Retinal pigment epithelial cell (primary cell): ENCODE measurements at regions not wholly inside any gene's neighbourhood (a gene's known extent, or its start where the extent isn't known, plus 50 kb on each side); places are given as distances from the start of the nearest gene placed in this dataset.

ENCODE experiments used
- DNase-seq: peaks from one replicate; pipeline ENCODE4 v3.0.0-alpha.2; 2010; ENCODE audit warnings: low read depth
- H3K4me3 ChIP-seq: 2 replicates; pipeline ENCODE4 v1.5.1; 2011; ENCODE audit warnings: mild to moderate bottlenecking, low read length, control low read depth, moderate library complexity
- TF ChIP-seq, protein P1 (sequence below): conservative IDR thresholded peaks from 2 replicates; pipeline ENCODE4 v1.5.1; 2011; ENCODE audit warnings: low read depth, low read length, control low read depth, inconsistent platforms

DNA sequence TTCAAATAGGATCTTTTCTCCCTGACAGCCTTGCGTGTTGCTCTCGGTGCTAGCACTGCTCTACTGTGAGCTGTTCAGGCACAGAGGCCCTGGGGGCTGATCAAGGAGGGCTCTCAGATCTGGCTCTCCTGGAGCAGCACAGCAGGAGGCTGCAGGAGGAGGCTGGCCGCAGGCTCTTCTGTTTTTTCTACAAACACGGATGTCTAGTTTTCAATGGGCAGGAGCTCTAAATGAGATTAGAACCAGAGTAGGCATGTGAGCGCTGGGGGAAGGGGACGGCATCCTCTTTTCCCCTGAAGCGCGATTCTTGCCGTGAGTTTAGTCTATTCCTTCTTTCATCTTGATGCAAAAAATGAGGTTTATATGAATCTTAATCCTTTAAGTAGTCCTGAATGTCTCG, 61.7 kb upstream of the IRX4 start:
- TF ChIP-seq, protein P1, sequence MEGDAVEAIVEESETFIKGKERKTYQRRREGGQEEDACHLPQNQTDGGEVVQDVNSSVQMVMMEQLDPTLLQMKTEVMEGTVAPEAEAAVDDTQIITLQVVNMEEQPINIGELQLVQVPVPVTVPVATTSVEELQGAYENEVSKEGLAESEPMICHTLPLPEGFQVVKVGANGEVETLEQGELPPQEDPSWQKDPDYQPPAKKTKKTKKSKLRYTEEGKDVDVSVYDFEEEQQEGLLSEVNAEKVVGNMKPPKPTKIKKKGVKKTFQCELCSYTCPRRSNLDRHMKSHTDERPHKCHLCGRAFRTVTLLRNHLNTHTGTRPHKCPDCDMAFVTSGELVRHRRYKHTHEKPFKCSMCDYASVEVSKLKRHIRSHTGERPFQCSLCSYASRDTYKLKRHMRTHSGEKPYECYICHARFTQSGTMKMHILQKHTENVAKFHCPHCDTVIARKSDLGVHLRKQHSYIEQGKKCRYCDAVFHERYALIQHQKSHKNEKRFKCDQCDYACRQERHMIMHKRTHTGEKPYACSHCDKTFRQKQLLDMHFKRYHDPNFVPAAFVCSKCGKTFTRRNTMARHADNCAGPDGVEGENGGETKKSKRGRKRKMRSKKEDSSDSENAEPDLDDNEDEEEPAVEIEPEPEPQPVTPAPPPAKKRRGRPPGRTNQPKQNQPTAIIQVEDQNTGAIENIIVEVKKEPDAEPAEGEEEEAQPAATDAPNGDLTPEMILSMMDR = no peak
- no peak for DNase-seq
- no peak overlapping the region for H3K4me3 ChIP-seq

DNA sequence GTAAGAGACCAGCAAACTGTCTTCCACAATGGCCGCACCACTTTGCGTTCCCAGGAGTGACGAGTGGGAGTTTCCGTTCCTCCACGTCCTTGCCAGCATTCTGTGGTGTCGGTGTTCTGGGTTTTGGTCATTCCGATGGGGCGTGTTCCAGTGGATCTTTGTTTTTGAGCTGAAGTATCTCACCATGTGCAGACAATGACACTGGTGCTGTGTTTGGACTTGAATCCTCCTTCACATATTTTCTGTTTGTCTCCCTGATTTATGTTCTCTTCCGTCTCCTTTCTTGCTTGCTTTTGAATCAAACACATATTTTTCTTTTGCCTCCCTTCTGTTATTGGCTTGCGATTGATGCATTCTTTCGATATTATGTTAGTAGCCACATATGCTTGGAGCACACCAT, 60.8 kb upstream of the IRX4 start:
- no peak for DNase-seq
- no peak overlapping the region for H3K4me3 ChIP-seq
- TF ChIP-seq, protein P1 = no peak

GRCh38 chr5:1942630-1943029, 59.9 kb upstream of the IRX4 start:
- TF ChIP-seq, protein P1 = no peak
- no peak overlapping the region for H3K4me3 ChIP-seq
- DNase-seq = no peak

DNA sequence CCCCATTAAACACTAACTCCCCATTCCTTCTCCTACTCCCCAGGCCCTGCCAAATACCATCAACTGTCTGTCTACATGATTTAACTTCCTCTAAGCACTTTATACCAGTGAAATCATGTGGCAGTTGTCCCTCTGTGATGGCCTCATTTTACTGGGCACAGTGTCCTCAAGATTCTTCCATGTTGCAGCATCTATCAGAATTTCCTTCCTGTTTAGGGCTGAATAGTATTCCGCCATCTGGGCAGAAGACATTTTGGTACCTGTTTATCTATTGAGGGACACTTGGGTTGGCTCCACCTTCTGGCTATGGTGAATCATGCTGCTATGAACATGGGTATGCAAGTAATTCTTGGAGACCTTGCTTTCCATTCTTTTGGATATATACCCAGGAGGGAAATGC, 59.4 kb upstream of the IRX4 start:
- no peak for DNase-seq
- TF ChIP-seq, protein P1 = no peak

DNA sequence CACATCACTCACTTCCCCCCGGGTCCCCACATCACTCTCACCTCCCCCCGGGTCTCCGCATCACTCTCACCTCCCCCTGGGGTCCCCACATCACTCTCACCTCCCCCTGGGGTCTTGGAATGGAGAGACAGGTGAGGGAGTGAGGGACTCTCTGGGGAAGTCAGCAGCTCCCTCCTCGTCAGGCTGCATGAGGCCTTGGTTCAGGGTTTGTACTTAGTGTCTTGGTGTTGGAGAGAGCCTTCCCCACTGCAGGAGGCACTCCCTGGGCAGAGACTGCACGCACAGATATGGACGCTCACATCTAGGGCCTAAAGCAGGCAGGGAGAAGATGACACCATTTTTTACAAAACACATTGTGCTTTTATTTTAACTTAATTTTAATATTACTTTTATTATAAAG, 56.5 kb upstream of the IRX4 start:
- H3K4me3 ChIP-seq = no peak overlapping the region
- TF ChIP-seq, protein P1 = no peak
- DNase-seq = no peak

More for the DNA sequence above, 59.4 kb upstream of the IRX4 start:
- H3K4me3 ChIP-seq = no peak overlapping the region

- no peak overlapping the region for H3K4me3 ChIP-seq
- TF ChIP-seq, protein P1 = no peak
- DNase-seq = no peak
These were observed 55.7 kb upstream of the IRX4 start for GRCh38 chr5:1938310-1939000.

- no peak overlapping the region for H3K4me3 ChIP-seq
- no peak for DNase-seq
- TF ChIP-seq, protein P1 = no peak
These were observed 54.9 kb upstream of the IRX4 start for GRCh38 chr5:1937590-1937989.
